HFF-Myc (cell line): ENCODE measurements at regions not wholly inside any gene's neighbourhood (a gene's known extent, or its start where the extent isn't known, plus 50 kb on each side); places are given as distances from the start of the nearest gene placed in this dataset.

Source experiments
- DNase-seq: peaks from one replicate; pipeline ENCODE4 v3.0.0-alpha.2; 2011; ENCODE audit warnings: low read depth; ENCODE audit errors: extremely low read depth
- H3K4me3 ChIP-seq: replicated peaks from 2 replicates; pipeline ENCODE4 v1.5.1; 2011; ENCODE audit warnings: low read depth, mild to moderate bottlenecking, control low read depth, low read length
- CTCF ChIP-seq: IDR thresholded peaks from 2 replicates; pipeline ENCODE4 v1.5.1; 2012; ENCODE audit warnings: mild to moderate bottlenecking, low read depth, low read length, control low read depth; ENCODE audit errors: missing control alignments

GRCh38 chr10:83075815-83076355, 1063.4 kb upstream of the GHITM start:
- no peak for DNase-seq
- no peak for TF ChIP-seq CTCF
- H3K4me3 ChIP-seq = no peak overlapping the region

- no peak for DNase-seq
- no peak overlapping the region for H3K4me3 ChIP-seq
- no peak for TF ChIP-seq CTCF
Observed at GRCh38 chr10:83076443-83076842, 1062.9 kb upstream of the GHITM start.

GRCh38 chr10:83078160-83078559, 1061.1 kb upstream of the GHITM start:
- no peak for TF ChIP-seq CTCF
- no peak overlapping the region for H3K4me3 ChIP-seq
- DNase-seq = no peak

- no peak for DNase-seq
- no peak for TF ChIP-seq CTCF
- H3K4me3 ChIP-seq = no peak overlapping the region
Observed at GRCh38 chr10:83078645-83079044, 1060.7 kb upstream of the GHITM start.

- TF ChIP-seq CTCF = no peak
- no peak for DNase-seq
- no peak overlapping the region for H3K4me3 ChIP-seq
Observed at GRCh38 chr10:83083831-83084230, 1055.5 kb upstream of the GHITM start.

GRCh38 chr10:83089335-83089734, 1050.0 kb upstream of the GHITM start:
- no peak for TF ChIP-seq CTCF

GRCh38 chr10:83104616-83105015, 1034.7 kb upstream of the GHITM start:
- no peak overlapping the region for H3K4me3 ChIP-seq
- DNase-seq = no peak
- no peak for TF ChIP-seq CTCF

More at GRCh38 chr10:83089335-83089734, 1050.0 kb upstream of the GHITM start:
- no peak for DNase-seq
- no peak overlapping the region for H3K4me3 ChIP-seq
